ENCODE measurements at regions not wholly inside any gene's neighbourhood (a gene's known extent, or its start where the extent isn't known, plus 50 kb on each side); places are given as distances from the start of the nearest gene placed in this dataset.

DNA sequence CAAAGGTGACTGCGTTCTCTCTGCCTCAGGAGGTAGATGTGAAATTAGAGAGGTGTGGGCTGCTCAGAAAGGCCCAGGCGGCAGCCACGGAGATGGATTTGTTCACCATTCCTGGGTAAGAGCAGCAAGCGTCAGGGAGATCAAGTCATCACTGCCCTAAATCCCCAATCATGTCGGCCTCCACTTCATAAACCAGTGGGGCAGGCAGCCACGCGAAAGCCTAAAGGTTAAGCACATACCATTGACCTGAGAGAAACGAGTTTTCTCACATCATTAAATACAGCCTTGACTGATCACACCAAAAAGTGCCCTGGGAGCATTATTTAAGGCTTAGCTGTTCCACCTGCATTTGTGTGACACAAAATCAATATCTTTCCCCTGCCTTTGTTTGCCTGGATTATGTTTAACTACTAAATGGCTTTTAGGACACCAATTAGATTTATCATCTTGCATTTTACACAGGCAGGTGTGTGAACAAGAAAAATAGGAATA is 50.7 kb upstream of the FOXB1 start:
- DNase-seq = peak; percentile 89

DNA sequence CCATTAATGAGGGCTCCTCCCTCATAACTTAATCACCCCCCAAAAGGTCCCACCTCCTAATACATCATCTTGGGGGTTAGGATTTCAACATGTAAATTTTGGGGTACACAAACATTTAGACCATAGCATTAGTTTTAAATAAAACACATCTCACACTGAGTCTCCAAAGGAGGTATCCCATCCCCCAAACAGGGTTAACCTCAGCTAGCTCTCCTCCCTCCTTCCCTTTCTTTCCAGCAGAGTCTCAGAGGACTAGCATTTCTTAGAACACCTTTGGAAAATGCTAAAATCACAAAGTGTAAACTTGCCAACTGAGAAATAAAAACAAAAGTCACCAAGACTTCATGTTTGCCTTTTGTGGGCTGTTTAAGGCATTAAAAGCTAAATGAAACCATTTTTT is 51.2 kb upstream of the FOXB1 start:
- DNase-seq = no peak

DNA sequence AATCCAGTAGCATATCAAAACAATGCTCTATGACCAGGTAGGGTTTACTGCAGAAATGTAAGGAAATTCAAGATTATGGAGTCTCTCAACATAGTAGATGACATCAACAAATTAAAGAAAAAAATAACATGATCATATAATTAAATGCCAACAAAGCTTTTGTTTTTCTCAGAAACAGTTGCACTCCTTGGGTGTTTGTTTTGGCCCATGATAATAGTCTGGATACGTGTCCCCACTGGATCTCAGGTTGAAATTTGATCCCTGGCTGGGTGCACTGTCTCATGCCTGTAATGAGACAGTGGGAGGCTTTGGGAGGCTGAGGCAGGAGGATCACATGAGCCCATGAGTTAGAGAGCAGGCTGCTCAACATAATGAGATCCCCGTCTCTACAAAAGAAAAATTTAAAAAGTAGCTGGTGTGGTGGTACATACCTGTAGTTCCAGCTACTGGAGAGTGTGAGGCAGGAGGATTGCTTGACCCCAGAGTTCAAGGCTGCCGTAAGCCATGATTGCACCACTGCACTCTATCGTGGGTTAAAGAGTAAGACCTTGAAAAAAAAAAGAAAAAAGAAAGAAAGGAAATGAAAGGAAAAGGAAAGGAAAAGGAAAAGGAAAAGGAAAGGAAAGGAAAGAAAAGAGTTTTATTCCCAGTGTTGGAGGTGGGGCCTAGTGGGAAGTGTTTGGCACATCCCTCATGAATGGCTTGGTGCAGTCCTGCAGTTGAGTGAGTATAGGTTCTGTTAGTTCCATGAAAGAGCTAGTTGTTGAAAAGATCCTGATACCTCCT is 53.3 kb upstream of the FOXB1 start:
- no peak for DNase-seq

DNA sequence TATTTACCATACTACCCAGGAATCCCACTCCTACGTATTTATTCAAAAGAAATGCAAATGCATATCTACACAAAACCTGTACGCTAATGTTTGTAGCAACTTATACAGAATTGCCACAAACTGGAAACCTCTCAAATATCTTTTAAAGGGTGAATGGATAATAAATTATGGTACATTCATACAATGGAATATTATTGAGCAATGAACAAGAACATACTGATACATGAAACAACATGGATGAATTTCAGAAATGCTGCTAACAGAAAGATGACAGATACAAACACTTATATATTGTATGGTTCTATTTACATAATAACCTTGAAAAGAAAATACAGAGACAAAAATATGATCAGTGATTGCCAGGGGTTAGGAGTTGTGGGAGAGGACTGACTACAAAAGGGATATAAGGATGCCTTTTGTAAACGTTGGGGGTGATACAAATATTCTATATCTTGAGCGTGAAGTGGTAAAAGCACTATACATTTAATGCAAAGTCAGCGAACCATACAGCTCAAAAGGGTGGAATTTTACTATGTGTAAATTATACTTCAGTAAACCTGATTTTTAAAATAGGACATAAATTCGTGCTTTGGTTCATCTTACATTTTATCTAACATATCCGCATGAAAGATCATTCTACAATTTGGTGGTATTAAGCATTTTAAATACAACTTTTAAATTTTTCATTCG is 55.0 kb upstream of the FOXB1 start:
- no peak for DNase-seq

DNA sequence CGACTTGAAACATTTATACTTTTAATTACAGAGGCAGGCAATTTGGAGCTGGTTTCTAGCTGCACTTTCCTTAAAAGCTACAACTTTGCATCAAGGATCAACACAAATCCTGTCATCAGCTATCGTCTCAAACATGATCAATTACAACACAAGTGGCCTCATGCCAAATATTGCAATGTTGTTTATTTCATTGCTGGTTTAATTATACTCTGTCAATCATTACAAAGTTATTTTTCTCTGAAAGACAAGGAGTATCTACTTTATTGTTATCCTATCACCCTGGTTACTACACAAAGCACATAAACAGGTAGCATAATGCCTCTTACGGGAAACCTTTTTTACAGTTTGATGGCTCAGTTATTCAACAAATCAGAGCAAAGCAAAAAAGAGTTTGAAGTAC is 58.0 kb upstream of the FOXB1 start:
- DNase-seq = no peak

DNA sequence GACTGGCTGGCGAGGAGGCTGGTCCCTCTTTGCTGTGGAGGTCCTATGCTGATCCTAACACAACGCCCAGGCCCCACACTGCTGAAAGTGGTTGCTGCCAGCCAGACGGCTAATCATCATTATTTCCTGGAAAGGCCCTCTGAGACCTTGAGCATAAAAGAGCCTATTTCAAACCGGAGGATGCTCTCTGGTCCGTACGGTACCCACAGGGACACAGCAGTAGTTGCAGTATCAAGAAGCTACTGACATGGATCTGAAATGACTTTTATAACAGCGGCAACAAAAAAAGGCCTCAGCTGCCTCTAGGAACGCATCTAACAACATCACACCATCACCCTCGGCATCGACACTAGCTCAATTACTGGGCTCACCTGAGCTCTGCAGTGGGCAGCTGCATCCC is 59.1 kb upstream of the FOXB1 start:
- peak; percentile 31 for DNase-seq

DNA sequence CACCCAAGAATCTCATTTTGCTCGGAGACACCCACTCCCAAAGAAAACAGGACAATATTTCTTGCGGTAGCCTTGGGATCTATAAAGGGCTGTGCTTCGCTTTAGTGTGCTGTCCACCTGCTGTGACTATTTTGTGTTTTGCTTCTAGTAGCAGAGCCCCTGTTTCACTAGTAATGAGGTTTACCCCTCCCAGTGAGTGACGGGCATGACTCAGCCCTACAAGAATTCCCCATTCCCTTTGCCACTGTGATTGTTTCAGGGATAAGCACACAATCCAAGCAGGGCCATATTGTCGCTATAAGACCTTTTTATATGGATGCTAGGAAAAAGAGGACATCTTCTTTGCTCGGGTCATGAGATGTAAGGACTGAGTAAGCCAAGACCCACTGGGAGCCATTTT is 62.5 kb upstream of the FOXB1 start:
- no peak for DNase-seq

DNA sequence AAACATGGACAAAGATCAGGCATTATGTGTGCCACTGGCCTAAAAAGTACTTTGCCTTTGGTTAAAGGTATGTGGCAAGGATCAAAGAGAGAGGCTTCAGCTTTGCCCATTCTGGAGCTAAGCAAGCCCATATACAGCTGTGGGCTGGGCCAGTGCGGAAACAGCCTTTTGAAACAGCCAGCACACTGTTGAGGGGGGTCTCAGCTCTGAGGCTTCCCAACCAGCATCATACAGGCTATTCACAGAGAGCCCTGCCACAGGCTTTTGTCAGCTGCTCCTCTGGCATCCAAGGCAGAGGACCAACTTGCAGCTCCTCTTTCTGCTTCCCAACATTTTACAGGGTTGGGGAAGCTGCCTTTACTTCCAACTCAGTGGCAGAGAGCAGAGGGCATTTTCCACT is 63.2 kb upstream of the FOXB1 start:
- DNase-seq = no peak

DNA sequence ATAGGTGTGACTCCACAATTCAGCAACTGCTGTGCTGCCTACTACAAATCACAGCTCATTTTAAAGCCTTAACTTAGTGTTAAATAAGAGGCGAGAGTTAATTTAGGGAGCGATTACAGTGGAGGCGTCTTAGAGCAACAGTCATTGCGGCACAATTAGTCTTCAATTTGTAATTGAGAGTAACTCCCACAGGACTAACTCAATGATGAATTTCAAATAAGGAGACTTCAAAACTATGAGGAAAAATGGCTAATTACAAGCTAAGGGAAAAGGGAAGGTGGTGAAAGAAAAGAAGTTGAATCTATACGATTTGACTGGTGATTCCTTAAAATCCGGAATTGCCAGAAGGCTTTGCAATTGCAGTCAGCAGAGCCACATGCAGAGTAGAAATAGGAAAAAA is 63.7 kb upstream of the FOXB1 start:
- DNase-seq = no peak

DNA sequence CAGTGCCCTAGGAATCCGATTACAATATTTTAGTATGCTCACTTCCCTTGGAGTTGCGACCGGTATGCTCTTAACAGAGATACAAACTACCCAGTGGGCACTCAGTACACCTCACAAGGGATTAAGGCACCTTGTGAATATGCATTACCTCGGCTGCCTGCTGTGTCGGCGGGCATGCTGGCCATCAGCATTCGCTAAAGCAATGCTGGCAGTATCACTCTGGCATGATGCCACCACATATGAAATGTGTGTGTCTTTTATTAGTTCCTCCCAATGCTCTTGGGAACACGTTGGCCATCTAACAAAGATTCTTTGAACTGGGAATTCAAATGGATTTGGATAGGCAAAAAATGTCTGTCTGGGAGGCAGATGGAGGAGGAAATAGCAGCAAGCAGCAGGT is 67.4 kb upstream of the FOXB1 start:
- no peak for DNase-seq

DNA sequence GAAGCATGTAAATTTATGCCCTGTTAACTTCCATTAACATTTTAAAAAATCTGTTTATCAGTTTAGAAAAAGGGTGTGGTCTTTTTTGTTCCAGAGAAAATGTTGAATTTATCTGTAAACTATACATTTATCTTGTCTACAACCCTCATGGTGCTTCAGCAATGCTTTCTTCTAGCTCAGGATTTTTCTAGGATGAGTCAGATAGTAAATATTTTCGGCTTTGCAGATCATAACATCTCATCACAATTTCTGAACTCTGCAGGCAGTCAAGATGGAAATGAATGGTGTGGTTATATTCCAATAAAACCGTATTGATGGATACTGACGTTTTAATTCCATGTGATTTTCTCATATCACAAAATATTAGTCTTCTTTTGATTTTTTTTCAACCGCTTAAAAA is 70.5 kb upstream of the FOXB1 start:
- DNase-seq = no peak

DNA sequence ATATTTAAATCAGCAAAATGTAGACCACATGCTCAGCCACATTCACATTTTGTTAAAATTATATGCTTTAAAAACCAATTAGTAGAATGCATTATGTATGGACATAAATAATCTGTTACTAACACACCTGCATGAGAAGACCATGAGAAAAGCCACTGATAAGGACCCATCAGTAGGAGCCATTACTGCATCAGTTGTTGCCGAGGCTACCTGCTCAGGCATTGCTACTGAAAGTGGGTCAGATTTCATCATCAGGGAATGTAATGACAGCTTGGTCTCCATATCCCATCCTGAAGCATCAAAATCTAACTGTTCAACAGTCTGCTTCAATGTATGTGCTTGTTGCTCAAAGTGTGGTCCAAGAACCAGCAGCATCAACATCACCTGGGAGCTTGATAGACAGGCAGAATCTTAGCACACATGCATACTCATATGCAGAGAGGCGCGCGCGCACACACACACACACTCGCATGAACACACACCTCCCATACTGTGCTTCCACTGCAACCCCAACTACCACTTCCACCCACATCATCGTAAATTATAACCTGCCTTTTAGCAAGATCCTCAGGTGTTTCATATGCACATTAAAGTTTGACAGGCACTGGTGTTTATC is 72.4 kb upstream of the FOXB1 start:
- no peak for DNase-seq

DNA sequence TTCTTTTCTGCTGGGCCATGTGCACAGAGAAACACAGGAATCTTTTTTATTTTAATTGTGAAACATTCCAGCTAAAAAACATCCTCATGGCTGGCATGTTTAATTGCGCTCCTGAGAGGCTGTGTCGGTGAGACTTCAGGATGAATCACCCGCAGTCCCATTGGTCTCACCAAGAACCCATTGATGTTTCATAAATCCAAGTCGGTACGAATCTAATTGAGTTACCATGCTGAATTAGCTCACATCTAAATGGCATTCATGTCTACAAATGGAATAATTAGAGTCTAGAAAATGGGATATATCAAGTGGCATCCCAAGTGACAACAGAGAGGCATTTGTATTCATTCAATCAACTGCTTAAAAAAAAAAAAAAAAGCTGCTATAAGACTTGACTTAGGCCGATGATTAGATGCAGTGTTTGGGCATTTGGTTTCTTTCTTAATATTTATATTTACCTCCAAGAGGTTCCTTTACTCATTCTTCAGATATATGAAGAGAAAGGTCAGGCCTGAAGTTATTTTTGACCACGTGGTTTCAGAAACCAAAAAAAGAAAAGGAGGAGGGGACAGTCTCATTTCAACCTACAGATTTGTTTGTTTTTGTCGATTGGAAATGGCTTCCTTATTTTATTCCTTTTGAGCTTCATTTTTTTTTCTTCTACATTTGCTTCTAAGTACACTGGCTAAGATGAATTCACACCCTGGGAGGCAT is 79.1 kb upstream of the FOXB1 start:
- DNase-seq = peak; percentile 51

DNA sequence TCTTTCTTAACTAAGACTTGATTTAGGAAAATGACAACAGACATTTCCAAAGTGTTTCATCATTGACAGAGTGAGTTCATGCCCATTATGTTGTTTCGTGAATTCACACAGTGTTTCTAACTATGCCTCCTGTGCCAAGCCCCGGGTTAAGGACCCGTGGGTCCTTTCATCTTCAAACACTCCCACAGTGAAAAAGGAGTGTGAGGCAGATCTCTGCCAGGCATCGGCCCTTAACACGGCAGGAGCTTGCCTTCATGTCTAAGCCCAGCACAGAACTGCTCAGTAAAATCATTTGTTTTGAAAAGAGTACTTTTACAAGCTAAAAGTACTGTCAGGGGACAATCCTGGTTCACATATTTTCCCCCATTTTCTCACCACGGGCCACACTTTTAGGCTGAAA is 80.0 kb upstream of the FOXB1 start:
- no peak for DNase-seq

DNA sequence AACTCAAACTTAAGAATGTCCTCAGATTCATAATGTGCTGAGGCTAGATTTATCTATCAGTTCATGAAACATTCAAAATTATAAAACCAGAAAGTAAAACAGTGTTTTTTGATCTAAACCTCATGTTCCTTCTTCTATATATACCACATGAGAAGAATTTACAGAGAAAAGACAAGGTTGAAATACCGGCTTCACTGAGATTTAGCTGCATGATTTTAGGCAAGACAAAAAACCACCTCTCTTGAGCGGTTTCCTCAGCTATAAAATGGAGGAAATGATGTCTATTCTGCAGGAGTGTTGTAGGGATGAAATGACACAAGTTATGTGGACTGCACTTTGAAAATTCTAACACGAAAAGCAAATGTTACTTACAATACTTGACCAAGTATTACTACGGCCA is 80.6 kb upstream of the FOXB1 start:
- no peak for DNase-seq

DNA sequence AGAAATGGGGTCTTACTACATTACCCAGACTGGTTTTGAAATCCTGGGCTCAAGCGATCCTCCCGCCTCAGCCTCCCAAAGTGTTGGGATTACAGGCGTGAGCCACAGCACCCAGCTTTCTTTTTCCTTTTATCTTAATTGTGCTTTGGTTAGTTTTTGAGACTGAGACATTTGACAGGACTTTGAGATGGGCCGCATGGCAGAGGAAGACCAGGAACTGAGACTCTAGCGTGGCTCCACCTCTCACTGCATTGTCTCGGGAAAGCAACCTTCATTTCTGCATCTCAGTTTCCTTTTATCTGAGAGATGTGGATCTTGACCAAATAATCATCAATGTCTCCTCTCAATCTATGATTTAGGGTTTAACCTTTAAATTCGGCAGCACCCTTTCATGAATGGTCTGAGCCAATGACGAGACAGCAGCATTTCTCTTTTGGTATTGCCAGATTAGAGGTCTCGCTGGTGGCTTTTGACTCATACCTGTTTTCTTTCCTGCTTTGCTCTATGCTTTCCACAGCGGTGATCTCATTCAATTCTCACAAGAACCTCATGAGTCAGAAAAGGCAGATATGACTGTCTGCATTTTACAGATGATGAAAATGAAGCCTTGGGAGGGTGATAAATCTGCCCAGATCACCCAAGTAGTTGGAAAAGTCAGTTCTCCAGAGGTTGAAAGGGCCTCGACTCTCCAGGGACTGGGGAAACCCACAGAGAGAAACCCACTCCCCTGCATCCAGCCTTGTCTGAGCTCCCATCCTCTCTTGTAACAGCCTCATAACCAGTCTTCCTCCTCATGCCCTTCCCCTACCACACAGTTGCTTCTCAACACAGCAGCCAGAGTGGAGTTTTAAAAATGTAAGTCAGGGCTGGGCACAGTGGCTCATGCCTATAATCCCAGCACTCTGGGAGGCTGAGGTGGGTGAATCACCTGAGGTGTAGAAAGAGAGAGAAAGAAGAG is 84.8 kb upstream of the FOXB1 start:
- DNase-seq = no peak

DNA sequence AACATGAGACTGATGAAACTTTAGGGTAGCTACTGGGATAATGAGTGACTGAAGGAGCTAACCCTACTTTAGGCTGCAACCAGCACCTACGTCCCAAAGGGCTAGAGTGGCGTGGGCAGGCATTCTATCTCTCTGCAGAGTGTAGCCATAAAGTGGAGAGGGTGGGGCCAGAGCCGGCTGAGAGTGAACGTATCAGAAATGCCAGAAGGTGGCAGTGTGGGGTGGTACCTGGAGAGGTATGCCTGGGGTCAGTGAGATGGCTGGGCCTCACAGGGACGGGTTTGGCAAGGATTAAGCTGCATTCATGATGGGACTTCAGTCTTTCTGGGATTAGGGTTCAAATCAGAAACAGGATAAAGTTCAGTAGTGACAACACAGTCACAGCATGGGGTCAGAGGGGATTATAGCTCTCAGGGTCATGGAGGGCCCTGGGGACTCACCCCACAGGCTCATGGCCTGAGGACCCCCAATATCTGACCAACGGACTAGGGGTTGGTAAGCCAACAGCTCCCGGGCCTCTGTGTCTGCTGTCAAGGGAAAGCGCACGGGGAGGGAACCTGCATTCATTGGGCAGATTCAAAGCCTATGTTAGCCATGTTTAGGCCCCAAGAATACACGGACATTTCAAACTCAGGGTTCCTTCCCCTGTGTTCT is 86.5 kb upstream of the FOXB1 start:
- peak; percentile 70 for DNase-seq

DNA sequence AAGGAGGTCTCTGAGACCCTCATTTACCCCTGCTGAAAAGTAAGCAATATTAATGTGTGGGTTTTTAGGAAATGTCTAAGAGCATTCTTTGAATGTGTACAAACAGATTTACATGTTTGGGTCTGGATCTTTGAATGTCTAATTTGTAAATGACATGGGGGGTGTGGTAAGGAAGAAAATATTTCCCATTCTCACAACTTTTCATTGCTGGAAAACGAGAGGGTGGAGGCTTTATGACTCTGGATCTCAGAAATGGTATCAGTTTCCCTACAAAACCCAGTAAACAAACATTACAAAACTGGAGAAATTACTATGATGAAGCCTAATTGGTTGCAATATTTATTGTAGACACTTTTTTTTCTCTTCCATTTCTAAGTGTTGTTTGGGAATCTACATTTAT is 98.1 kb upstream of the FOXB1 start:
- no peak for DNase-seq

DNA sequence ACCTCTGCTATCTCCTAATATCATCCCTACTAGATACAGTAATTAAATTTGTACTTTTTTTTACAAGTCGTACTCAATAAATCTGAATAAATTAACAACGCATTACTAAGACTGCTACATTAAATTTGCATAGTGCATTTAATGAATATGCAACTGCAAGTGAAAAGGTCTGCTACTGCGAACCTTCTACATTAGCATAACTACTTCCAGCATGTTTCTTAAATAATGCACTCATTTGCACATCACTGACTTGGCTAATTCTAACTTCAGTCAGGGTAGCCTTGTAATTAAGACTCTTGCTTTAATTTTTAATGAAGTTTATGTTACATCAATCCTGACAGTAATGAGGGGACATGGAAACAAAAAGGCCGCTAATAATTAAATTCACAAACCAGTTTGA is 98.9 kb upstream of the FOXB1 start:
- no peak for DNase-seq

DNA sequence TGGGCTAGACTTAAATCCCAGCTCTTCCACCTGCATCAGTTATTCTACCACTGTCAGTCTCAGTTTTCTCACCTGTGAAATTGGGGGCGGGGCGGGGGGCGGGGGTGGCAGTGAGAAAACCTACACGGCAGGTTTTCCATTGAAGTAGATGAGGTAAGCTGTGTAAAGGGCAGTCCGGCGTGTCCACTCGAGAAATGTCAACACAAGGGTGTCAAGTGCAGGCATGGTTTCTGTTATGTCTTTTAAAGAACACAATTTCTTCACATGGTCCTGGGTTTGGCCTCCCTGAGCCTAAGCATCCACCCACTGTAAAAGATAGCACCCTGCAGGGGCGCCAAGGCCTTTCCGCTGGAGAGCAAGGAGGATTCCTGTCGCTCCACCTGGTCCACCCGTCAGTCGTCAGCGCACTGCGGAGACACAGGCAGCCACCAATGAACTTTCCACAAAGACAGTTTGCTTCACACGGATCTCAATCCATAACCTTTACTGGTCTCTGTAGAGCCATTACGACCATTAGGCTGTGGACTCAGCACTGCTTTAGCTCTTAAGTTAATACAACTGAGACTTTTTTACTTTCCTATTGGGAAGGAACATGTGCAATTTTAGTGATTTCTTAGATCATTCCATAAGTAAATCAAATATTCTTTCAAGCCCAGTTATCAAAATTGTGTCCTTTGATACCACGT is 99.5 kb upstream of the FOXB1 start:
- DNase-seq = no peak

DNA sequence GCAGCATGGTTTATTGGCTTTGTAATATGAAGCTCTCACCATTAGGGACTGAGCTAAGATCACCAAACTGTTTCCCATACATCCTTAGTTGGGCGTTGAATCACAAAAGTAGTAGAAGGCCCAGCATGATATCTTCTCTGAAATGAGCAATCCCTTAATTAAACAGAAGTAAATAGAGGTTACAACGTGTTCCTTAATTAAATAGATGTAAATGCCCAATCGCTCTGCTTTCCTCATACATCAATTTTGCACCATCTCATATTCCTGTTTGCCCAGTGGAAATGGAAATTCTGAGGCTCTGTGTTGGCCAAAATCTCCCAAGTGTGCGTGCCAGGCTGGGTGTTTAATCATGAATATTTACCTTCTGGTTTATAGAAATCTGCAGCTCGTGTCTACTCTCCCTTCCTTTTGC is 107.4 kb upstream of the FOXB1 start:
- no peak for DNase-seq

All from NCI-H1436 (cell line).